Activated naive CD4-positive, alpha-beta T cell treated with Interleukin-2 at 50 U/mL for 16 hours (primary cell): ENCODE measurements at regions not wholly inside any gene's neighbourhood (a gene's known extent, or its start where the extent isn't known, plus 50 kb on each side); places are given as distances from the start of the nearest gene placed in this dataset.
"Not testable (repeated sequence)": the region's sequence is repeated elsewhere in the genome, so short reads cannot be mapped to it uniquely, and the experiment has no call there.

Experiments used
- DNase-seq: peaks from one replicate; pipeline ENCODE4 v3.0.0-alpha.2; 2020

DNA sequence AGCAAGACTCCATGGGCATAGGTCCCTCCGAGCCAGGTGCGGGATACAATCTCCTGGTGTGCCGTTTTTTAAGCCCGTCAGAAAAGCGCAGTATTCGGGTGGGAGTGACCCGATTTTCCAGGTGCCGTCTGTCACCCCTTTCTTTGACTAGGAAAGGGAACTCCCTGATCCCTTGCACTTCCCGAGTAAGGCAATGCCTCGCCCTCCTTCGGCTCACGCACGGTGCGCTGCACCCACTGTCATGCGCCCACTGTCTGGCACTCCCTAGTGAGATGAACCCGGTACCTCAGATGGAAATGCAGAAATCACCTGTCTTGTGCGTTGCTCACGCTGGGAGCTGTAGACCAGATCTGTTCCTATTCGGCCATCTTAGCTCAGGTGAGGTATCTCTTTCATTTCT is 344.1 kb upstream of the ZNF32 start:
- DNase-seq, result not testable (repeated sequence)

DNA sequence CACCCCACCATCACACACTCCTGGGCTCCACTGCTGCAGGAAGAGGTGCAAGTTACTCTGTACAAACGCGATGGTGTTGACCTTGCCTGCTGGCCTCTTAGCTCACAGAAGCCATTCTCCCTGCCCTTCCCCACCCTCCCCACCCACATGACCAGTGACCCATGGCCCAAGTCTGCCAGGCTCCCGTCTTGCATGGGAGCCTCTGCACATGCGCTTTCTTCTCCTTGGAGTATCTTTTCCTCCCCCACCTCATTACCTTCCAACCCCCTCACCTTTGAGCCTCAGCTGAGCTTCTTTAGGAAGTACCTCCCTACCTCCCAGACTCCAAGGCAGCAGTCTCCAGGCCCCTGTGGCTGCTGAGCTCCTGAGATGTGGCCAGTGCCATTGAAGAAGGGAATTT is 337.7 kb upstream of the ZNF32 start:
- DNase-seq, result no peak

DNA sequence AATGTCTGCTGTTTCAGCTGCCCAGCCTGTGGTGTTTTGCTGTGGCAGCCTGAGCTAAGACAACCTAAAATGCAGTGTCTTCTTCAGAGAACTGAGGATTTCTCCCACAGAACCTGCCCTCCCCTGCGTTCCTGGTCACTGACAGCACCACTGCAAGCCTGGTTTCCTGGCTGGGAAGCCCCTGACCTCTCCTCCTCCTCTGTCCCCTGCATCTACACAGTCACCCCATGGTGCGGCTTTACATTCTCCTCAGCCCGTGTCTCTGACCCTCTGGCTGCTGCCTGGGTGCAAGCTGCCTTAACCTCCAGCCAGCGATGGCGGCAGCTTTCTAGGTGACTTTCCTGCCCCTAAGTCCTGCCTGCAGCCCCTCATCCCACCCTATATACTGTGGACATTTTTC is 337.3 kb upstream of the ZNF32 start:
- no peak for DNase-seq

DNA sequence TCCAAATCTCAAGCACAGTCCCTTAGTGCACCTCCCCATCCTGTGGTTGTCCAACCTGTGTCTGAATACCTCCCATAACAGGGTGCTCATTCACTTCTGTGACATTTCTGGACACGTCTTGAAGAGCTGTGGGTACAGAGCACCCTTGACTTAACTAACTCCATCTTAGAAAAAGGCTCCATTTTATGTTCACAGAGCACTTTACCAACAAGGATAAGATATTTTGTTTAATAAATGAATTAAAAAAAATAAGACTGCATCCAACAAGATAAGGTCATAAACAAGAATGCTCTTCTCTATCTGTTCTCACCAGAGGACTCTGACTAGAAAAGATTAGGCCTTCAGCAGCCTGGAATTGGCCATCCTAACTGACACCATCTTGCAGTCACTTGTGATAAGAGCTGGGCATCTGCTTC is 335.2 kb upstream of the ZNF32 start:
- DNase-seq, result no peak

DNA sequence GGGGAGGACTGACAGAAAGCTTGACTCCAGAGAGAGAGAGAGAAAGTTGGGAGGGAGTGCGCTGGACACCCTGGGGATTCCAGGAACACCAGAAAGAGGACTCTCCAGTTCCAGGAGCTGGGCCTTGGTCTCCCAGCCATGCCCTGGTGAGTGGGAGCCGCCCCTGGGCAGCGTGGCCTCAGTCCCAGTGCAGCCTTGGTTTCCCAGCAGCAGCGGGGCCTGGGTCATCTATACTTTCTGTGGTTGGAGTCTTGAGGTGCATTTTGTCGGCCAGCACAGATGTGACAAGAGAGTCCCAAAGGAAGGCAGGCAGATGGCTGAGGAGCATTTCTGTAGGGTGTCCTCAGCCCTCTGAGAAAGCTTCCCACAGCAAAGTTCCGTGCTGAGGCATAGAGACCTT is 334.7 kb upstream of the ZNF32 start:
- DNase-seq, result no peak

DNA sequence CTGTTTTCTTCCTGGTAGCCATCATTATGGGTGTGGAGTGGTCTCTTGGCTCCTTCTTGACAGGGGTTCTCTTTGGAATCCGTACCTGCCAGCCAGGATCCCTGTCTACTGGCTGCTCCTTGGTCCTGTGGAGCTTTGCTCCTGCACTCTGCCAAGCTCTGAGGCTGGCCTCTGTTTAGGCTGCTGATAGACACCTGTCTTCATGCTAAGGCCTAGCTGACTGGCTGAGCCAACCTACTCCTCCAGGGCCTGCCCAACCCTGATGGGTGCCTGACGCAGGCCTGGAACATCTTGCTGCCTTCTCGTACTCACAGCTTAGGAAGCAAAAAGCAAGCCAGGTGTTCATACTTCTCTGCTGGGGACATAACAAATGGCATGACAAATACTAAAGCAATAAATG is 333.6 kb upstream of the ZNF32 start:
- DNase-seq, result no peak

DNA sequence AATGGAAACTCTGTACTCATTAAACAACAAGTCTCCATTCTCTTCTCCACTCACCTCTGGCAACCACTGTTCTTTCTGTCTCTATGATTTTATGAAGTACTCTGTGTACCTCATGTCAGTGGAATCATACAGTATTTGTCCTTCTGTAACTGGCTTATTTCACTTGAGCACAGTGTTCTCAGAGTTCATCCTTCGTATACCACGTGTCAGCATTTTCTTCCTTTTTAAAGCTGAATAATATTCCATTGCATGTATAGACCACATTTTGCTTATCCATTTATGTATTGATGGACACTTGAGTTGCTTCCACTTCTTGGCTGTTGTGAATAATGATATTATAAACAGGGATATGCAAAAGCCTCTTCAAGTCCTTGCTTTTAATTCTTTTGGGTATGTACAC is 333.0 kb upstream of the ZNF32 start:
- DNase-seq, result no peak

DNA sequence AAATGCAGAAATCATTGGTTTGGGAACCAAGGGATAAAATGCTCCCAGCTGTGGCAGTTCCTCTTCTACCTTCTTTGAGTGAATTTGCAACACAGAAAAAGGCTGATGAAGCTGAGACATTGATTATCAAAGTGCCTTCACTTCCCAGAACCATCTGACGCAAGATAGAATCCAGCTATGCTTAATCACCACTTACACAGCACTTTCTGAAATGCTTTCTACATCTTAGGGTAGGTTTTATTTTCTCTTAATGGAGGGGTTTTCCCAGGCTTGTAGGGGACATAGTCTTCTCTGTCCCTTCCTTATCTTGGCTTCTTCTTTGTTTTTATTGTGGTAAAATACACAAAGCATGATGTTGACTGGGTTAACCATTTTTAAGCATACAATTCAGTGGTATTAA is 332.6 kb upstream of the ZNF32 start:
- no peak for DNase-seq

DNA sequence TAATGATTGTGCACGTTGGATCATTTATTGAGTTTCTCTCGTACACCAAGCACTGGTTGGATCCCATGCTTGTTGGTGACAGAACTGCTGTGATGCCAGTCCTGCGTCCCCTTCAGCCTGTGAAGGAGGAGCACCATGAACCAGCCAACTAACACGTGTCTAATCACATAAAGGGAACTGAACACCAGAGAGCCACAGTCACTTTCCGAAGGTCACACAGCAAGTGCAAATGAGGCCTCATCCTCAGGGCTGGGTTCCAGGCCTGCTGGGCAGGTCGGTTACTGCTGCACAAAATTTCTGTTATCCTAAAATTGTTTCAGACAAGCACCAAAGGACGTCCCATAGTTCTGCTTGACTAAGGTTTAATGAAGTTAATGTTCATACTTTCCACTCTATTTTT is 332.0 kb upstream of the ZNF32 start:
- no peak for DNase-seq

DNA sequence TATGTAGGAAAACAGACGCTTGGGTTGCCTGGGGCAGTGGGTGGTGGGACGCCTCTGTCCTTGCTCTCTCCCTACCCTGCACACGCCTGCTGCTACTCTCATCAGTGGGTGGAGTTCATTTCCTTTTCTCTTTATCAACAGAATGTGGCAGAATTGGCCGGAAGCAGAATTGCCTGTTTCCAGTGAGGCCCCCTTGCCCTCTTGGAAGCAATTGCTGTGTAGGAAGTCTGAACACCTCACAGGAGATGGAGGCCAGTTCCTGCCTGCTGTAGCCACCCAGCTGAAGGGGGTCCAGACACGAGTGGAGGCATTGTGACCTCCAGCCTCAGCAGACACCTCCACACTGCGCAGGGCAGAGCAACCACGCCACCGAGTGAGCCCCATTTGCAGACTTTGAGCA is 331.6 kb upstream of the ZNF32 start:
- DNase-seq, result no peak

DNA sequence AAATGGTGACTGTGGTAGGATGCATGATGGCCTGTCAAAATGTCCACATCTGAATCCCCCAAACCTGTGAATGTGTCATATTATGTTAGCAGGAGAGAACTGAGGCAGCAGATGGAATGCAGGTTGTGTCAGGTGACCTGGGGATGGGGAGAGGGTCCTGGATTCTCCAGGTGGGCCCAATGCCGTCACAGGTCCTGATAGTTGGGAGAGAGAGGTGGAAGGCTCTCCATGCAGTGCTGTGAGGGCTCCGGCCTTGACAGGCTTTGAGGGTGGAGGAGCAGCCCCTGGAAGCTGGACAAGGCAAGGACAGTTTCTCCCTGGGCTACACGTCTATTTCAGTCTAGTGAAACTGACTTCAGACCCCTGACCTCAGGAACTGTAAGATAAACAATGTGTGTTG is 330.9 kb upstream of the ZNF32 start:
- no peak for DNase-seq

DNA sequence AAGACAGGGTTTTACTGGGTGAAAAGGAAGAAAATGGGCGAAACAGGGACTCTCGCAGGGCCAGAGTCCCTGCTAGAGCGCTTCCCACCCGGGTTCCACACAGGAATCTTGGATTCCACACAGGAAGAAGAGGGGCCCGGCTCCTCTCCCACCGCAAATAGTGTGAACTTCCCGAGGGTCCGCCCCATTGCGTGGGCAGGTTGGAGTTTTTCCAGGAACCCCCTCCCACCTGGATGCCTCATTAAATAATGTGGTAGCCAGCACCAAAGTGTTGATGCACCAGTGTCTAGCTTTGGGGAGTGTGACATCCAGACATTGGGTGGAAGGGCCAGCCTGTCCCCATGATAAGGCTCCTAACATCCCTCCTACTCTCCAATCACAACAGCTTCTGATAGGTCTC is 330.3 kb upstream of the ZNF32 start:
- no peak for DNase-seq

DNA sequence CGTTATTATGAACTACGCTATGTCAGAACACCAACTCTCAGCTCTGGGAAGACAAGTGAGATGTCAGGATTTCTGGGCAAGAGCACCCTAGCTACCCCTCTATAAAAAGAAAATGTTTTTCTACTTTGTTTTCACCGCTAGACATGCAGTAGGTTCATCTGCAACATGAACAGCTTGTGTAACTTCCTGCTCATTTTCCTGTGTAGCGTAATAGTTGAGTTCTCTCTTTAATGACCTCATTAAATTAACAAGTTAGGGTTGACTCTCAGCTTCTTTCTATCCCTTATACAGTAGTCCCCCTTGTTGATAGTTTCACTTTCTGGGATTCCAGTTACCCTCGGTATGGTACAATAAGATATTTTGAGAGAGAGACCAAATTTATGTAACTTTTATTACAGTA is 329.4 kb upstream of the ZNF32 start:
- DNase-seq, result no peak

DNA sequence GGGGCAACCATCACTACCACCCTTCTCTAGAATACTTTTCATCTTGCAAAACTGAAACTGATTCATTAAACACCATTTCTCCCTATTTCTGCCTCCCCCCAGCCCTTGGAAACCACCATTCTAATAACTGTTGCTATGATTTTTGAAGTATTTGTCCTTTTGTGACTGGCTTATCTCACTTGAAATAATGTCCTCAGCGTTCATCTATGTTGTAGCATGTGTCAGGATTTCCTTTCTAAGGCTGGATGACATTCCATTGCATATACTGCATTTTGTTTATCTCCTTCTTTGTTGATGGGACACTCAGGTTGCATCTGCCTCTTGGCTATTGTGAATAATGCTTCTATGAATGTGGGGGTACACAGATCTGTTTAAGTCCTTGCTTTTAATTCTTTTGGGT is 327.6 kb upstream of the ZNF32 start:
- DNase-seq, result no peak

DNA sequence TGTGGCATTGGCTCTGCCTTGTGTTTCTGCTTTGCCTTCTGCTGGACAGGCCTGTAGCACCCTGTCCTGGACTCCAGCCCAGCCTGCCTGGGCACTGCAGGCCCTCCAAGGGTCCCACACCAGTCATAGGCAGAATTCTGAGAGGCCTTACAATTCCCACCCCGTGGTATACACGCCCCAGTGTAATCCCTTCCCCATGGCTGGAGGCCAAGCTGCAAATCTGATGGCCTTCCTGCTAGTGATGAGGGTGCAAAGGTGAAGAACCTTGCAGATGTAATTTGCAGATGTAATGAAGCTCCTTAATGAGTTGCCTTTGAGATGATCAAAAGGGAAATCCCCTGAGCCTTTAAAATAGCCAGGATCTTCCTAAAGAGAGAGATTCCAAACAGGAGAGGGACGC is 325.1 kb upstream of the ZNF32 start:
- no peak for DNase-seq

DNA sequence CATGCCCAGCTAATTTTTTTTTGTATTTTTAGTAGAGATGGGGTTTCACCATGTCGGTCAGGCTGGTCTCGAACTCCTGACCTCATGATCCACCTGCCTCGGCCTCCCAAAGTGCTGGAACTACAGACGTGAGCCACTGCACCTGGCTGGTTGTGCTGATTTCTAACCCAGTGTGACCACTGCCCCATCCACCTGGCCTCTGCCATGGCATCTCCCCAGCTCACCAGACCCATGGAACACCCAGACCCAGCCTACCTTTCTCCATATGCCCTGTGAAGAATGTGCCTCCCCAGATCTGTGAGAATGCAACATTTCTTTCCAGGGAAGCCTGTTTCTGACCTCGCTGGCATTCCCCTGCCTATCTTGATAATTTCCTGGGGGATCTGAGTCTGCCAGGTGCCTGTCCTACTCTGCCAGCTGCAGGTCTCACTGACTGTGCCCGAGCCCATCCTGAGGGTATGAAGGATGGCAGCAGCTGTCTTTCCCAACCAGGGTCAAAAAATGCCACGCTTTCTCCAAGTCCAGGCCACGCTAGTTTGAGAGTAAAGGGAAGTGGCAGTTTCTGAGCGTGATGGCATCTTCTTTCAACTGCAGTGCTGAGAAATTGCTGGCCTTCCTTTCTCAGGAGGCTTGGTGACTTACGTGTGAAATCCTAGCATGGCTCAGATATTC is 324.4 kb upstream of the ZNF32 start:
- no peak for DNase-seq

DNA sequence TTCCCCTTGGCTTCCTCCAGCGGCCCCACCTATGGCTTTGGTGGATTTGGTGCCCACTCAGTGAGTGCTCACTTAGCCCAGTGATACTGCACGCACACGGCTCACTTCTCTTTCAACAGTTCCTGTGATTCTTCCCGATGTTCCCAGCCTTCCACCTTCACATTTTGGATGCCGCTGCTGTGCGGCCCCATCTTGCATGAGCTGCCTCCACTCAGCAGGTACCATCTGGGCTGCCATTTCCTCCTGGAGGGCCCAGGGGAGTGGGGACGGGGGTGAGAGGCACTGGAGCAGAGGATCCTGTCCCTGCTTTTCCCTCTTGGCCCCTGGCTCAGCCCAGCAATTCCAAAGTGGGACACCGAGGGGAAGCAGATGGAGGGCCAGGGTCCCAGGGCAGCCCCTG is 323.3 kb upstream of the ZNF32 start:
- DNase-seq, result no peak

DNA sequence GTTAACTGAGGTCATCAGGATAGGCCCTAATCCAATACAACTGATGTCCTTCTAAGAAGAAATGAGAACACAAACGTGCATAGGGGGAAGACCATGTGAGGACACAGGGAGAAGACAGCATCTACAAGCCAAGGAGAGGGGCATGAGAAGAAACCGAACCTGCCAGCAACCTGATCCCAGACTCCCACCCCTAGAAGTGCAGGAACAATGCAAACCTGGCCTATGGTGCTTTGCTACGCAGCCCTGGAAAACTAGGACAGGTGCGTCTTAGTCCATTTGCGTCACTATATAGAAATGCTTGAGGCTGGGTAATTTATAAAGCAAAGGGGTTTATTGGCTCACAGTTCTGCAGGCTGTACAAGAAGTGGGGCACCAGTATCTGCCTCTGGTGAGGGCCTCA is 322.6 kb upstream of the ZNF32 start:
- no peak for DNase-seq

DNA sequence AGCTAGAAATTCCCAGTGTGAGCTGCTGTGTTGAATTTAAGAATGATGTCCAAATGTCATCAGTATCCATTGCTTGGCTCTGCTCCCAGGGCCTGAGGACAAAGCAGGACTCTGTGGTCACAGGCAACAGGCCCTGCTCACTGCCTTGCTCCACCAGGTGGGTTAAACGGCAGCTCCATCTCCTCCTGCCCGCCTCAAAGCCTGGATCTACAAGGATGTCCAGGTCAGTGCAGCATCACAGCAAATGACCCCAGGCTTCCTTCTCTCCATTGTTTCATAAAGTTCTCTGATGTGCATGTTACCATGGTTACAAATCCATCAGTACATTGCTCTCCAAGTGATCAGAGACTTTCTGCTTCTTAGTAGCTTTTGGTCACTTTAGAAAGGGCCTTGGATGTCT is 322.0 kb upstream of the ZNF32 start:
- no peak for DNase-seq

DNA sequence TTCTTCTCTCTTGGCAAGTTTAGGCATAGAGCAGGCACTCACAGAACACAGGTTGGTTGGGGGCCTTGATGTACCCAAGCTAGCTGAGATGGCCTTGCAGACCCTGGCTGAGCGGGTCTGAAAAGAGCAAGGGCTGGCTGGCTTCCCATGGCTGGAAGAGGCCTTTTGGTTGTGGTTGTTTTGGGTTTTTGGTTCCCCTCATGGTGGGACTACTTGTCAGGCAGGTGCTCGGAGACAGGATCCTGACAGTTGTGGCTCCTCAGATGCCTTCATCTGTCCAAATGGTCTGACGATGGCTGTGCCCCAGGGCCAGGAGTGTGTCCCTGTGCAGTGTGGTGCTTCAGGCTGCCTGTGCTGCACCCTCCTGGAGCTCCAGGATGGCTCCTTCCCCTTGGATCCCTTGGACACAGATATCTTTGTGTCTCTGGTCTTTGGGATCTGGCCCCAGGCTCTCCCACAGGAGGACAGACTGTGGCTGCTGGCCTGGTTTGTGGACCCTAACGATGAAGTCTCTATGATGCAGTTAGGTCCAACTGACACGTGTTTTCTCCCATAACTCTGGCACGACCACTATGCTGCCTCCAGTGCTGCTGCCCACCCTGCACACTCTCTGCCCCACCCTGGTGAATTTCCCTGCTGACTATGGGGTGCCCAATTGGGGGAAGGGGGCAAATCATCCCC is 321.5 kb upstream of the ZNF32 start:
- DNase-seq, result no peak

DNA sequence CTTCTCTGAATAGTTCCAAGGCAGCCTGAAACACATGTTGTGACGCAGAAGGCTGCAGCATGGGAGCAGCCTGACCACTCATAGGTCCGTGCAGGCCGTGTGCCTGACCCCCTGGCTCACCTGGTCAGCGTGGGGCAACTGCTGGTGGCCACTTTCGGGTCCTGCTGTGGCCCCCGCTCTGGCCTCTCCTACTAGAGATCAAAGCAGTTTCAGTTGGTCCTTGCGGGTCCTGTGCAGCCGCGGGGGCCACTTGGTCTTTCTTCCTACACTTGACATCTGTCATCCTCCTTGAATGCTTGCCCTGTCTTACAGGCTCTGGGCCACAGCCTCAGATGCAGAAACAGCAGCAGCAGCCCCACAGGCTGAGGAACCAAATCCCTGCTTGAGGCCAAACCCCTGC is 320.8 kb upstream of the ZNF32 start:
- DNase-seq, result no peak

DNA sequence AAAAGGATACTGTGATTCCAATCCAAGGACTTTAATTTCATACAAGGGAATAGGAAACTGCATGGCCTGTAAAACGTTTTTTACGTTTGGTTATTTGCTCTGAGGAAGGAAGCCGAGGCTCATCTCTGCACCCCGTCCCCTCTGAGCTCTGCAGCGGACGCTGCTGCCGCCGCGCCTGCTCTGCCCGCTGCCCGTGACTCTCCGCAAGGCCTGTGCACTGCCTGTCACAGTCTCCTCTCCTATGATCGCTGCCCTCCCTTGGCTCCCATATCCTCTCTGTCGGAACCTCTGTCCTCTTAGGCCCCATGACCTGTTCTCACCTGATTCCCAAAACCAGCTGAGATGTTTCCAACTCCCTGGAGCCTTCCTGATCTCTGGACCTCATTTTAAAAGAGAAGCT is 320.3 kb upstream of the ZNF32 start:
- no peak for DNase-seq

DNA sequence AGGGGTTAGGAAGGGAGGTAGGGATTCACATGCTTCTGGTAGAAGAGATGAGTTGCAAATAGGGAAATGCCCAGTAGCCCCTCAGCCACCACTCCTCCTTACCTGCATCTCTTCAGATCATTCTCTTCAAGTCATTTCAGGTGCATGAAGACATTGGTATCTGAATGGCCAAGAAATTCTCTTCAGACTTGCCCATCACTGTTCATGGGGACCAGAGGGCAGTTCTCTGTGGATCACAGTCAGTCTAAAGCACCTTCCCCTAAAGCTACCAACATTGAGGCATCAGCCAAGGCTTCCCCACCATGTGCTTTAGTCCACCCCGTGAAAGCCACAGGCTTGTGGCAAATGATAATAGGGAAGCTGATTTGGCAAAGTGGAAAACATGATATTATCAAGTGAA is 319.4 kb upstream of the ZNF32 start:
- DNase-seq, result no peak

DNA sequence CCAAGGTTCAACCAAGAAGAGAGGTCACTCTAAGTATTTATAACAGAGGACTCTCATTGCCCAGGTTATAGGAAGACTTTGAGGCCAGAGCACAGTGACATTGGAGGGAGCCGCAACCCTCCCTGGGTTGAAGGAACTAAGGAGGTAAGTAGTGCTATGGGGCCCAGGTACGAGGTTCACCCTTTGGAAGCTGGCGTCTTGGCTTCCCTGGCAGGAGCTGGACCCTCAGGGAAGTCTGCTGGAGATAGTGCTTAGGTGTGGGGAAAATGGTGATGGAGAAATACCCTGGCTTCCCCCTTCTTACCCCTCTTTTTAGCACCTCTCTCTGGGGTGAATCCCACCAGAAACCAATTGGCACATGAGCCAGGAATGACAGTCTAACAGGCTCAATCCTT is 317.9 kb upstream of the ZNF32 start:
- no peak for DNase-seq

DNA sequence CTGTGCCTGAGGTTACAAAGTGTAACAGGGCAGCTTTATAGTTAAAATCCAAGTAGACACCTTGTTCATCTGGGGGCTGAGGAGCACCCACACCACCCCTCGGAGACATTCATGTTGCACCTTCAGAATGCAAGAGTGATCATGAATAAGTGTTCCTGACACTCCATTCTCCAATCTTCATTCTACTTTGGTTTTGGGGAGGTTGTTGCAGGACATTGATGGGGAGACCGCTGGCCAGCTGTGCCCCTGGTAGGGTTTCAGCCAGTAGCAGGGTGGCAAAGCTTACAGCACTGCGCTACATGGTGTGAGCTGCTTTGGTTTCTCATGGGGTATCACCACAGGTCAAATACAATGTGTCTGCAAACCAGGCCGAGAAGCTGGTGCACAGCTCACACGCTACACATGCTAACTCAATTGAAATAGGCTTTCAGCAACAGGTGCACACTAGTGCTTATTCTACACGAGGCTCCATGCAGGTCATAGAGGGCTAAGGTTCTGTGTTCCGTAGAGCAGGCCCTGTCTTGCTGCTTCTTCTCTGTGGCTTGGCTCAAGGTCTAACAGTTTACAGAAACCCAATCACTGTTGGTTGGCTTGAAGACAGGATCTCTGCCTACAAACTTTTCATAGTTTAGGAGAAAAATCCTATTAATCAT is 317.4 kb upstream of the ZNF32 start:
- no peak for DNase-seq
